ENCODE measurements at regions not wholly inside any gene's neighbourhood (a gene's known extent, or its start where the extent isn't known, plus 50 kb on each side); places are given as distances from the start of the nearest gene placed in this dataset.

- Histone ChIP-seq H3K4me3 (no peak overlapping the region), H3K4me1 (ENCODE audit: insufficient read depth) (no peaks in the 10 kb centered on the region), H3K27me3 (no peaks in the 10 kb centered on the region), H3K36me3 (no peaks in the 10 kb centered on the region), H3K9me3 (no peaks in the 10 kb centered on the region), H3K27ac (no peak overlapping the region)
- intact Hi-C loops (cut with DNase I): no loop called here
- WGBS, 3 donors: 36 to 85% (median 84%) methylated on average over 1 of the region's 1 CpG
- DNase-seq: no peak
- TF ChIP-seq CTCF (IDR thresholded peaks at IDR 0.05): no peak
- no peak for TF ChIP-seq POLR2A (IDR thresholded peaks at IDR 0.05)
- TF ChIP-seq EP300 (IDR thresholded peaks at IDR 0.05): no peak
Measured at GRCh38 chr4:19462117-19462516, 789.6 kb upstream of the SLIT2 start.

DNA sequence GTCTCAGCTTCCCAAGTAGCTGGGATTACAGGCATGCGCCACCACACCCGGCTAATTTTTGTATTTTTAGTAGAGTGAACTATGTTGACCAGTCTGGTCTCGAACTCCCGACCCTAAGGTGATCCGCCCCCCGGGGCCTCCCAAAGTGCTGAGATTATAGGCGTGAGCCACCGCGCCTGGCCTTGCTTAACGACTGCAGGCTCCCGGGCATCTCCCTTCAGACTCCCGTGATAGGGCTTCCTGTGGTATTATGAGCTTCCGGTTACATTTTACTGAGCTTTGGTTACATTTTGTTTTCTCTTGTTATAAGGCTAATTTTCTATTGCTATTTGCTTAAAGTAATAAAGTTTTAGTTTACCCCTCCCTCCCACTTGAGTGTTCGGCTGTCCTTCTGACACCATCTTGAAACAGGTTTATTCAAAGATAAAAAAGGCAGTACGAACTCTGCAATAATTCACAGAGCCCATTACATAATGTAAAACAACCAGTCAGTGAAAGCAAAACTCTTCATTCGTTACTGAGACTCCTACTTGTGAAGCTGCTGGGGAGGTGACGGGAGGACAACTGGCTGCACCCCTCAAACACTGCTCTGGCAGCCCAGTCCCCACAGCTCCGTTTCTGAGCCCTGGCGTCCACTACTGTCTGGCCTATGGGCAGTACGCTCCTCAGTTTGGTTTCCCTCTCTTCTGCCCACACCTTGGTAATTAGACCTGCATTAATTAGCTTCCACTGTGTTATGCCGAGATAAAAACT lies 795.7 kb upstream of the SLIT2 start:
- Histone ChIP-seq H3K4me1 (ENCODE audit: insufficient read depth) (no peaks in the 10 kb centered on the region), H3K36me3 (no peaks in the 10 kb centered on the region), H3K27ac (no peak overlapping the region), H3K27me3 (no peaks in the 10 kb centered on the region), H3K4me3 (no peak overlapping the region), H3K9me3 (no peaks in the 10 kb centered on the region)
- intact Hi-C loops (cut with DNase I): no loop called here
- 80 to 92% (median 84%) methylated on average over 21 of the region's 21 CpGs for WGBS, 3 donors
- no peak for DNase-seq
- TF ChIP-seq CTCF (IDR thresholded peaks at IDR 0.05): no peak
- TF ChIP-seq EP300 (IDR thresholded peaks at IDR 0.05): no peak
- TF ChIP-seq POLR2A (IDR thresholded peaks at IDR 0.05): no peak

- Histone ChIP-seq H3K9me3 (no peaks in the 10 kb centered on the region), H3K36me3 (no peaks in the 10 kb centered on the region), H3K27me3 (no peaks in the 10 kb centered on the region), H3K4me3 (no peak overlapping the region), H3K4me1 (ENCODE audit: insufficient read depth) (no peaks in the 10 kb centered on the region), H3K27ac (no peak overlapping the region)
- intact Hi-C loops (cut with DNase I): no loop called here
- 88 to 93% (median 89%) methylated on average over 14 of the region's 14 CpGs for WGBS, 3 donors
- TF ChIP-seq EP300 (IDR thresholded peaks at IDR 0.05) (no peak), POLR2A (IDR thresholded peaks at IDR 0.05) (no peak), CTCF (IDR thresholded peaks at IDR 0.05) (no peak)
- no peak for DNase-seq
Measured at GRCh38 chr4:19455196-19455595, 796.5 kb upstream of the SLIT2 start.

DNA sequence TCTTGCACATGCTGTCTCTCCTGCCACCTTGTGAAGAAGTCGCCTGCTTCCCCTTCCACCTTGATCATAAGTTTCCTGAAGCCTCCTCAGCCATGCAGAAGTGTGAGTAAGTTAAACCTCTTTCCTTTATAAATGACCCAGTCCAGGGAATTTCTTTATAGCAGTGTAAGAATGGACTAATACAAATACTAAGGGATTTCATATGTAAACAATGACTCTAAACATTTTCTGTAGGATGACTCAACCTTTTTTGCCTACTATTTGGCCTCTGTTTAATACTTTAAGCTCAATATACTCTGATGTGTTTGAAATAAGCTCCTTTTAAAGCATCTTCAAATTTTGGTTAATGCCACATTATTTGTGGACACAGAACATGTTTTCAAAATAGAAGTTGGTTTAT lies 813.5 kb upstream of the SLIT2 start:
- 65 to 93% (median 79%) methylated on average over 1 of the region's 1 CpG for WGBS, 3 donors
- intact Hi-C loops (cut with DNase I): no loop called here
- Histone ChIP-seq H3K27me3 (no peaks in the 10 kb centered on the region), H3K4me3 (no peak overlapping the region), H3K36me3 (no peaks in the 10 kb centered on the region), H3K4me1 (ENCODE audit: insufficient read depth) (no peaks in the 10 kb centered on the region), H3K27ac (no peak overlapping the region), H3K9me3 (no peaks in the 10 kb centered on the region)
- TF ChIP-seq POLR2A (IDR thresholded peaks at IDR 0.05) (no peak), EP300 (IDR thresholded peaks at IDR 0.05) (no peak), CTCF (IDR thresholded peaks at IDR 0.05) (no peak)
- DNase-seq: no peak
